ENCODE measurements at regions not wholly inside any gene's neighbourhood (a gene's known extent, or its start where the extent isn't known, plus 50 kb on each side); places are given as distances from the start of the nearest gene placed in this dataset.
A peak's percentile ranks its signal among the peaks of the same experiment; 100 is the strongest.

DNA sequence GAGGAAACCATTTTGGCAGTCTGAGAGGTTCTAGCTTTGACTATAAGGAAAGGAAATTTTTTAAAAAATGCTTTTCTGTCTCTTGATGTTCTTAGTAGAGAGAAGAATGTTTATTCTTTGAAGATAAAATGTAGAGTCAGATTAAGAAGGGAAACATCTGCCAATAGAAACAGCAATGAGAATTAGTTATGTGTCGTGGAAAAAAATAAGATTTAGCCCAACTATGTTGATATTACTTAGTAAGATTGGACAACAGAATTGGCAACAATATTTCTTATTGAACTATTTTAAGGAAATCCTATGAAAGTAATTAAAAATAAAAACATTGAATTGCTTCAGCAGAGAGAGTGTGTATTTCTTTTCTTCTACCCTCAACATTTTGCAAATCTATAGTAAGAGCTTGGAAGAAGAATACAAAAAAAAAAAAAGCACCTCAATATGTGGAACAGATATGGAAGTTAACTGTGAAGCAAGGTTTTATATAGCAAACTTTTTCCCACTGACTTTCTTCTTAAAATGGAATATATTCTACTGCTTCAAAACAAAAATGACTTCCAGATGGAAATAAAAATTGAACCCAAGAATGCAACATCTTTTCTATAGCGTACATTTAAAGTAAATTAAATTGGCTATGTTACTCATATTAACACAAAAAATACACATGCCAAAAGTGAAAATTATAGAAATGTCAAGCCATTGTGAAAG, 177.9 kb downstream of the FAM124B start:
- DNase-seq (ENCODE audit: low read depth, low spot score) (no peak), FAIRE-seq (no peak)
- Histone ChIP-seq H3K4me3 (ENCODE audit: control insufficient read depth in 2 of 3, extremely low read depth in 1 of 3, insufficient read depth in 2 of 3, low read depth in 1 of 3, low read length in 3 of 3) (no peak overlapping the region), H2AFZ (ENCODE audit: control insufficient read depth, low read length) (no peak overlapping the region), H3K9me1 (ENCODE audit: control insufficient read depth, extremely low read depth, insufficient read depth, low read length) (no peaks in the 10 kb centered on the region), H3K4me2 (ENCODE audit: control insufficient read depth, extremely low read depth, insufficient read depth, low read depth, low read length) (no peak overlapping the region), H4K20me1 (ENCODE audit: control insufficient read depth, extremely low read depth, insufficient read depth, low read length) (no peaks in the 10 kb centered on the region), H3K27me3 (ENCODE audit: control insufficient read depth, extremely low read depth, insufficient read depth, low read length) (no peaks in the 10 kb centered on the region), H3K4me1 (ENCODE audit: control insufficient read depth, extremely low read depth, insufficient read depth, low read length) (peaks cover 27% of the 10 kb centered on the region), H3K9me3 (ENCODE audit: control insufficient read depth, low read depth, low read length) (no peaks in the 10 kb centered on the region), H3K36me3 (ENCODE audit: control insufficient read depth in 2 of 2, extremely low read depth in 1 of 2, insufficient read depth in 2 of 2, low read length in 2 of 2) (no peaks in the 10 kb centered on the region), H3K27ac (ENCODE audit: control insufficient read depth, insufficient read depth, low read length) (no peak overlapping the region), H3K79me2 (ENCODE audit: control insufficient read depth, insufficient read depth, low read length) (no peaks in the 10 kb centered on the region), H3K9ac (ENCODE audit: control insufficient read depth, extremely low read depth, insufficient read depth, low read length) (no peak overlapping the region)
- dilution Hi-C loops (cut with MboI; ENCODE audit: extremely low pct_ligation_motif_present, low sequenced_read_pairs) = no loop called here
- no peak for TF ChIP-seq EZH2 (IDR thresholded peaks at IDR 0.05; ENCODE audit: low read length)
- TF ChIP-seq CTCF (optimal IDR thresholded peaks at IDR 0.05 in 1 of 3, IDR thresholded peaks at IDR 0.05 in 1 of 3, conservative IDR thresholded peaks at IDR 0.05 in 1 of 3; ENCODE audit: extremely low read depth in 1 of 3, insufficient read depth in 2 of 3, low read length in 3 of 3) = no peak

DNA sequence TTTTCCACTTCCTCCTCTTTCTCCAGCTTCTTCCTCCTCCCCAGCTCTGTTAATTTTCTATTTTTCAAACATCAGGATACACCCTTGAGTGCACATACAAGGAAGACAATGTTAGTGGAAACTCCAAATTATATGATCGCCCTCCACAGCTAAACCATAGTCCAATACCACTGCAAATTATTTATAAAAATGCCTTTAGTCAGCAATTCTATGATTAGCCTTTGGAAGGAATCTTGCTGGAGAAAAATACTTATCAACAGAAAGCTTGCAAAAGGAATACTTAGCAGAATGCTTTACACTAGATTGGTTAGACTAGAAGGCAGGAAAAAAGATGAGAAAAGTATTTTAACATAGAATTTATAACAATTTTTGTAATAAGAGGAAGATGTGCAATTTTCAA, 178.9 kb downstream of the FAM124B start:
- H4K20me1 ChIP-seq (ENCODE audit: control insufficient read depth, extremely low read depth, insufficient read depth, low read length) = no peaks in the 10 kb centered on the region
- TF ChIP-seq CTCF (optimal IDR thresholded peaks at IDR 0.05 in 1 of 3, IDR thresholded peaks at IDR 0.05 in 1 of 3, conservative IDR thresholded peaks at IDR 0.05 in 1 of 3; ENCODE audit: extremely low read depth in 1 of 3, insufficient read depth in 2 of 3, low read length in 3 of 3) = no peak
- no peak for TF ChIP-seq EZH2 (IDR thresholded peaks at IDR 0.05; ENCODE audit: low read length)
- H3K4me2 ChIP-seq (ENCODE audit: control insufficient read depth, extremely low read depth, insufficient read depth, low read depth, low read length) = no peak overlapping the region
- no peaks in the 10 kb centered on the region for H3K36me3 ChIP-seq (ENCODE audit: control insufficient read depth in 2 of 2, extremely low read depth in 1 of 2, insufficient read depth in 2 of 2, low read length in 2 of 2)
- H3K27ac ChIP-seq (ENCODE audit: control insufficient read depth, insufficient read depth, low read length) = no peak overlapping the region
- FAIRE-seq = no peak
- dilution Hi-C loops (cut with MboI; ENCODE audit: extremely low pct_ligation_motif_present, low sequenced_read_pairs) = no loop called here
- no peak for DNase-seq (ENCODE audit: low read depth, low spot score)
- H3K9me3 ChIP-seq (ENCODE audit: control insufficient read depth, low read depth, low read length) = no peaks in the 10 kb centered on the region
- no peaks in the 10 kb centered on the region for H3K79me2 ChIP-seq (ENCODE audit: control insufficient read depth, insufficient read depth, low read length)
- no peak overlapping the region for H3K9ac ChIP-seq (ENCODE audit: control insufficient read depth, extremely low read depth, insufficient read depth, low read length)
- H2AFZ ChIP-seq (ENCODE audit: control insufficient read depth, low read length) = peak overlapping the region; percentile 20
- no peaks in the 10 kb centered on the region for H3K9me1 ChIP-seq (ENCODE audit: control insufficient read depth, extremely low read depth, insufficient read depth, low read length)
- peaks cover 27% of the 10 kb centered on the region for H3K4me1 ChIP-seq (ENCODE audit: control insufficient read depth, extremely low read depth, insufficient read depth, low read length)
- no peak overlapping the region for H3K4me3 ChIP-seq (ENCODE audit: control insufficient read depth in 2 of 3, extremely low read depth in 1 of 3, insufficient read depth in 2 of 3, low read depth in 1 of 3, low read length in 3 of 3)
- H3K27me3 ChIP-seq (ENCODE audit: control insufficient read depth, extremely low read depth, insufficient read depth, low read length) = no peaks in the 10 kb centered on the region
